ENCODE measurements at regions not wholly inside any gene's neighbourhood (a gene's known extent, or its start where the extent isn't known, plus 50 kb on each side); places are given as distances from the start of the nearest gene placed in this dataset.

GRCh38 chr4:144501231-144501780, 144.7 kb upstream of the HHIP start:
- Histone ChIP-seq H3K9me3 (ENCODE audit: control insufficient read depth, insufficient read depth, low read length) (no peaks in the 10 kb centered on the region), H3K4me3 (ENCODE audit: low read length) (no peak overlapping the region), H4K20me1 (ENCODE audit: control insufficient read depth, insufficient read depth, low read depth, low read length) (no peaks in the 10 kb centered on the region), H3F3A (ENCODE audit: control insufficient read depth, insufficient read depth) (no peaks in the 10 kb centered on the region), H3K9me2 (replicated peaks; ENCODE audit: control insufficient read depth, low read length) (no peaks in the 10 kb centered on the region), H3K4me1 (ENCODE audit: control insufficient read depth, low read length) (no peaks in the 10 kb centered on the region), H3K79me2 (ENCODE audit: control insufficient read depth, low read length) (no peaks in the 10 kb centered on the region), H3K36me3 (ENCODE audit: control insufficient read depth, low read length) (no peaks in the 10 kb centered on the region), H3K4me2 (ENCODE audit: low read length) (no peak overlapping the region), H3K27me3 (ENCODE audit: control insufficient read depth, low read length) (no peaks in the 10 kb centered on the region), H3K27ac (ENCODE audit: low read depth, low read length) (no peak overlapping the region)
- no peak for TF ChIP-seq EZH2phosphoT487 (IDR thresholded peaks at IDR 0.05; ENCODE audit: borderline replicate concordance, low read length)
- TF ChIP-seq CTCF (IDR thresholded peaks at IDR 0.05; ENCODE audit: low read depth, low read length, poor library complexity, severe bottlenecking): no peak

GRCh38 chr4:144504883-144505282, 141.1 kb upstream of the HHIP start:
- Histone ChIP-seq H3K9me3 (ENCODE audit: control insufficient read depth, insufficient read depth, low read length) (no peaks in the 10 kb centered on the region), H4K20me1 (ENCODE audit: control insufficient read depth, insufficient read depth, low read depth, low read length) (no peaks in the 10 kb centered on the region), H3K4me3 (ENCODE audit: low read length) (no peak overlapping the region), H3K27ac (ENCODE audit: low read depth, low read length) (no peak overlapping the region), H3K4me1 (ENCODE audit: control insufficient read depth, low read length) (no peaks in the 10 kb centered on the region), H3K9me2 (replicated peaks; ENCODE audit: control insufficient read depth, low read length) (no peaks in the 10 kb centered on the region), H3K27me3 (ENCODE audit: control insufficient read depth, low read length) (no peaks in the 10 kb centered on the region), H3K4me2 (ENCODE audit: low read length) (no peak overlapping the region), H3F3A (ENCODE audit: control insufficient read depth, insufficient read depth) (no peaks in the 10 kb centered on the region), H3K36me3 (ENCODE audit: control insufficient read depth, low read length) (no peaks in the 10 kb centered on the region), H3K79me2 (ENCODE audit: control insufficient read depth, low read length) (no peaks in the 10 kb centered on the region)
- TF ChIP-seq EZH2phosphoT487 (IDR thresholded peaks at IDR 0.05; ENCODE audit: borderline replicate concordance, low read length) (no peak), CTCF (IDR thresholded peaks at IDR 0.05; ENCODE audit: low read depth, low read length, poor library complexity, severe bottlenecking) (no peak)

GRCh38 chr4:144507311-144508101, 138.4 kb upstream of the HHIP start:
- Histone ChIP-seq H3K9me3 (ENCODE audit: control insufficient read depth, insufficient read depth, low read length) (no peaks in the 10 kb centered on the region), H3K9me2 (replicated peaks; ENCODE audit: control insufficient read depth, low read length) (no peaks in the 10 kb centered on the region), H3K27ac (ENCODE audit: low read depth, low read length) (no peak overlapping the region), H3K36me3 (ENCODE audit: control insufficient read depth, low read length) (no peaks in the 10 kb centered on the region), H4K20me1 (ENCODE audit: control insufficient read depth, insufficient read depth, low read depth, low read length) (no peaks in the 10 kb centered on the region), H3K27me3 (ENCODE audit: control insufficient read depth, low read length) (no peaks in the 10 kb centered on the region), H3K4me1 (ENCODE audit: control insufficient read depth, low read length) (no peaks in the 10 kb centered on the region), H3K79me2 (ENCODE audit: control insufficient read depth, low read length) (no peaks in the 10 kb centered on the region), H3K4me3 (ENCODE audit: low read length) (no peak overlapping the region), H3K4me2 (ENCODE audit: low read length) (no peak overlapping the region), H3F3A (ENCODE audit: control insufficient read depth, insufficient read depth) (no peaks in the 10 kb centered on the region)
- TF ChIP-seq CTCF (IDR thresholded peaks at IDR 0.05; ENCODE audit: low read depth, low read length, poor library complexity, severe bottlenecking) (no peak), EZH2phosphoT487 (IDR thresholded peaks at IDR 0.05; ENCODE audit: borderline replicate concordance, low read length) (no peak)

All from DOHH2 (cell line).